B cell (primary cell): ENCODE measurements at regions not wholly inside any gene's neighbourhood (a gene's known extent, or its start where the extent isn't known, plus 50 kb on each side); places are given as distances from the start of the nearest gene placed in this dataset.

Experiments
- ATAC-seq: fragments of 200-7000 bp; cut with Tn5 transposase; one replicate; pipeline ENCODE4 v1.10.0; 2021; ENCODE audit warnings: low read depth, mild to moderate bottlenecking, moderate number of reproducible peaks, moderate library complexity
- CTCF ChIA-PET: fragments of 350-600 bp; sonication (Branson Sonifier 250); formaldehyde crosslinking; loops from one replicate; lab custom pipeline; 2021; ENCODE audit warnings: antibody characterized with exemption, inconsistent platforms; lab: Charles Lee
- POLR2A ChIA-PET: fragments of 350-600 bp; sonication (Branson Sonifier 250); formaldehyde crosslinking; loops from one replicate; lab custom pipeline; 2021; ENCODE audit warnings: antibody characterized with exemption; lab: Charles Lee
- DNase-seq: peaks from one replicate; pipeline ENCODE4 v3.0.0; 2013
- H2AFZ ChIP-seq: 2 replicates; pipeline ENCODE4 v1.6.1; 2012; ENCODE audit warnings: mild to moderate bottlenecking, low read depth, low read length; ENCODE audit not compliant: insufficient read depth, poor library complexity, severe bottlenecking
- H3K27ac ChIP-seq, 2 donors: 1 replicate in 1 of 2; 2 replicates in 1 of 2; pipeline ENCODE4 v1.5.1; 2012 to 2013; ENCODE audit warnings: low read length in 2 of 2, mild to moderate bottlenecking in 2 of 2, moderate library complexity in 1 of 2
- H3K27me3 ChIP-seq, 4 experiments: fragments of 200-600 bp in 1 of 4; sonication (generic) in 1 of 4; replicated peaks in 1 of 4; 1 replicate in 2 of 4; 2 replicates in 2 of 4; pipeline versions ENCODE4 v1.6.1 to v1.7.0; 2013 to 2016; ENCODE audit warnings: low read length in 3 of 4, mild to moderate bottlenecking in 2 of 4, mixed read lengths in 1 of 4, moderate library complexity in 1 of 4; ENCODE audit not compliant: insufficient read depth in 4 of 4, control insufficient read depth in 3 of 4; ENCODE audit errors: control extremely low read depth in 1 of 4
- H3K36me3 ChIP-seq, 2 experiments: replicated peaks in 1 of 2; 1 replicate in 1 of 2; 2 replicates in 1 of 2; pipeline versions ENCODE4 v1.6.1 to v1.7.1; 2013; ENCODE audit warnings: low read length in 1 of 2; ENCODE audit not compliant: insufficient read depth in 2 of 2, control insufficient read depth in 1 of 2; ENCODE audit errors: control extremely low read depth in 1 of 2, extremely low read depth in 1 of 2
- H3K4me1 ChIP-seq, 2 donors: fragments of 200-600 bp in 1 of 2; sonication (generic) in 1 of 2; 1 replicate in 1 of 2; 2 replicates in 1 of 2; pipeline versions ENCODE4 v1.5.1 to v1.6.1; 2013 to 2017; ENCODE audit warnings: low read length in 2 of 2; ENCODE audit not compliant: control insufficient read depth in 2 of 2, insufficient read depth in 2 of 2
- H3K4me2 ChIP-seq: replicated peaks from 2 replicates; pipeline ENCODE3; 2012; ENCODE audit warnings: mild to moderate bottlenecking, low read depth, low read length; ENCODE audit not compliant: poor library complexity, severe bottlenecking
- H3K4me3 ChIP-seq, 5 experiments: fragments of 200-600 bp in 1 of 5; sonication (generic) in 1 of 5; 1 replicate in 3 of 5; 2 replicates in 2 of 5; pipeline versions ENCODE4 v1.5.1 to v1.7.0; 2011 to 2016; ENCODE audit warnings: low read length in 4 of 5, mild to moderate bottlenecking in 4 of 5, low read depth in 2 of 5, control low read depth in 1 of 5, moderate library complexity in 1 of 5; ENCODE audit not compliant: insufficient read depth in 1 of 5; ENCODE audit errors: control extremely low read depth in 1 of 5, extremely low read depth in 1 of 5
- H3K79me2 ChIP-seq: fragments of 200-600 bp; sonication (generic); one replicate; pipeline ENCODE4 v1.6.0; 2016; ENCODE audit warnings: low read length; ENCODE audit not compliant: control insufficient read depth, insufficient read depth
- H3K9ac ChIP-seq: fragments of 200-600 bp; sonication (generic); 2 replicates; pipeline ENCODE4 v1.6.1; 2017; ENCODE audit warnings: mild to moderate bottlenecking, low read length, moderate library complexity
- H3K9me3 ChIP-seq, 3 donors: one replicate each; pipeline versions ENCODE4 v1.6.1 to v1.7.1; 2013; ENCODE audit warnings: low read length in 2 of 3; ENCODE audit not compliant: control insufficient read depth in 2 of 3, insufficient read depth in 1 of 3; ENCODE audit errors: control extremely low read depth in 1 of 3
- H4K20me1 ChIP-seq: 2 replicates; pipeline ENCODE4 v1.6.0; 2012; ENCODE audit warnings: mild to moderate bottlenecking, low read length; ENCODE audit not compliant: insufficient read depth, control insufficient read depth, poor library complexity, severe bottlenecking
- H3K27ac Mint-ChIP-seq: one replicate; pipeline ENCODE4 v1.8.0; 2021; ENCODE audit warnings: mixed read lengths
- H3K27me3 Mint-ChIP-seq: one replicate; pipeline ENCODE4 v1.8.0; 2021; ENCODE audit warnings: mixed read lengths
- H3K4me1 Mint-ChIP-seq: one replicate; pipeline ENCODE4 v1.8.0; 2021; ENCODE audit warnings: mixed read lengths
- H3K4me3 Mint-ChIP-seq: one replicate; pipeline ENCODE4 v1.8.0; 2021; ENCODE audit warnings: mixed read lengths
- H3K9me3 Mint-ChIP-seq: one replicate; pipeline ENCODE4 v1.8.0; 2022; ENCODE audit warnings: mixed read lengths; ENCODE audit not compliant: insufficient read depth
- CTCF ChIP-seq: fragments of 200-600 bp; IDR thresholded peaks from one replicate; pipeline ENCODE4 v1.8.0; 2022; ENCODE audit warnings: antibody characterized with exemption, mild to moderate bottlenecking
- EZH2 ChIP-seq: IDR thresholded peaks from 2 replicates; pipeline ENCODE4 v1.6.1; 2012; ENCODE audit warnings: borderline replicate concordance, low read depth, mild to moderate bottlenecking, moderate library complexity, low read length; ENCODE audit not compliant: insufficient read depth, poor library complexity, severe bottlenecking
- WGBS: methylation state at CpG from one replicate; pipeline ENCODE4 v1.1.5; 2013; ENCODE audit warnings: missing lambda C conversion rate; ENCODE audit not compliant: insufficient coverage; 5-methylcytosine and 5-hydroxymethylcytosine counted together
- intact Hi-C: fragments of 100-400 bp; cut with micrococcal nuclease; formaldehyde crosslinking; loops from one replicate; pipeline ENCODE4 v1.10.0; 2022

- DNase-seq, result no peak
- Mint-ChIP-seq H3K9me3 (no peaks in the 10 kb centered on the region), H3K27me3 (peaks cover 25% of the 10 kb centered on the region), H3K4me3 (no peak overlapping the region), H3K4me1 (peaks cover 4% of the 10 kb centered on the region), H3K27ac (no peak overlapping the region)
- H4K20me1 ChIP-seq, result no peaks in the 10 kb centered on the region
- no peaks in the 10 kb centered on the region for H3K9me3 ChIP-seq
- H3K27me3 ChIP-seq, result peaks cover 0 to 19% (median 6%) of the 10 kb centered on the region in 4 experiments
- POLR2A ChIA-PET, result no interaction called here
- no peaks in the 10 kb centered on the region for H3K4me1 ChIP-seq
- ATAC-seq, result no peak
- no peak overlapping the region for H3K9ac ChIP-seq
- no peak overlapping the region for H3K4me3 ChIP-seq
- H3K27ac ChIP-seq, result no peak overlapping the region
- no peaks in the 10 kb centered on the region for H3K36me3 ChIP-seq
- H3K4me2 ChIP-seq, result no peak overlapping the region
- intact Hi-C loops, result no loop called here
- H3K79me2 ChIP-seq, result no peaks in the 10 kb centered on the region
- CTCF ChIA-PET, result no interaction called here
- TF ChIP-seq EZH2 (no peak), CTCF (no peak)
- H2AFZ ChIP-seq, result no peak overlapping the region
- WGBS, result no CpG with 5 or more reads among the region's 2 CpGs
Observed at GRCh38 chr6:99818161-99818560, 175.9 kb downstream of the MCHR2 start.

GRCh38 chr6:99819853-99820252 lies 174.2 kb downstream of the MCHR2 start:
- Mint-ChIP-seq H3K27me3 (peaks cover 27% of the 10 kb centered on the region), H3K27ac (no peak overlapping the region), H3K4me1 (peaks cover 7% of the 10 kb centered on the region), H3K4me3 (no peak overlapping the region), H3K9me3 (no peaks in the 10 kb centered on the region)
- Histone ChIP-seq H3K27ac (no peak overlapping the region), H3K36me3 (no peaks in the 10 kb centered on the region), H3K9me3 (no peaks in the 10 kb centered on the region), H3K9ac (no peak overlapping the region), H3K4me1 (no peaks in the 10 kb centered on the region), H3K27me3 (peaks cover 0 to 19% (median 7%) of the 10 kb centered on the region in 4 experiments), H3K4me3 (no peak overlapping the region), H4K20me1 (no peaks in the 10 kb centered on the region), H3K79me2 (no peaks in the 10 kb centered on the region), H3K4me2 (no peak overlapping the region), H2AFZ (no peak overlapping the region)
- intact Hi-C loops, result no loop called here
- WGBS, result 81% methylated on average over 2 of the region's 5 CpGs
- CTCF ChIA-PET, result no interaction called here
- POLR2A ChIA-PET, result no interaction called here
- DNase-seq (no peak), ATAC-seq (no peak)
- TF ChIP-seq CTCF, result no peak
- TF ChIP-seq EZH2, result no peak
